Adrenal gland (tissue), 9 donors: ENCODE measurements at regions not wholly inside any gene's neighbourhood (a gene's known extent, or its start where the extent isn't known, plus 50 kb on each side); places are given as distances from the start of the nearest gene placed in this dataset.

Experiments
- DNase-seq, 7 donors: peaks; one replicate each; pipeline ENCODE4 v3.0.0-alpha.2; 2019 to 2020
- H3K27ac ChIP-seq, 5 donors: fragments of 200-600 bp; sonication (generic) in 4 of 5; 1 replicate in 3 of 5; 2 replicates in 2 of 5; pipeline versions ENCODE4 v1.5.1 to v1.8.0; 2016 to 2020; ENCODE audit warnings: mild to moderate bottlenecking in 1 of 5
- H3K27me3 ChIP-seq: fragments of 200-600 bp; 2 replicates; pipeline ENCODE4 v1.8.0; 2021
- H3K36me3 ChIP-seq, 2 donors: fragments of 200-600 bp; replicated peaks in 1 of 2; 1 replicate in 1 of 2; 2 replicates in 1 of 2; pipeline versions ENCODE4 v1.5.1 to v1.8.0; 2018 to 2022
- H3K4me1 ChIP-seq, 2 donors: fragments of 200-600 bp; replicated peaks in 1 of 2; 1 replicate in 1 of 2; 2 replicates in 1 of 2; pipeline versions ENCODE4 v1.5.1 to v1.8.0; 2018 to 2021
- H3K4me3 ChIP-seq, 4 donors: fragments of 200-600 bp; sonication (generic) in 3 of 4; one replicate each; pipeline ENCODE4 v1.5.1; 2016 to 2018
- H3K9me3 ChIP-seq, 3 donors: fragments of 200-600 bp; sonication (generic) in 1 of 3; replicated peaks in 1 of 3; 1 replicate in 2 of 3; 2 replicates in 1 of 3; pipeline versions ENCODE4 v1.5.1 to v1.8.0; 2016 to 2021
- POLR2A ChIP-seq, 2 donors: fragments of 450-650 bp; IDR thresholded peaks; one replicate each; pipeline ENCODE4 v1.6.1; 2017; ENCODE audit warnings: antibody characterized with exemption in 2 of 2, mild to moderate bottlenecking in 2 of 2, moderate library complexity in 1 of 2
- WGBS, 4 donors: extraction: QIAGEN DNeasy Blood & Tissue Kit in 2 of 4; methylation state at CpG; one replicate each; pipeline versions ENCODE4 v1.1.5 to v1.1.7; 2013 to 2017; 5-methylcytosine and 5-hydroxymethylcytosine counted together
- intact Hi-C, 2 donors: fragments of 100-400 bp; cut with DNase I; formaldehyde crosslinking; loops; one replicate each; pipeline versions ENCODE4 v1.14.1 to v1.15.0; 2022 to 2023
- TF ChIP-seq, protein P1 (sequence below), 6 experiments: fragments of 450-650 bp in 4 of 6; fragments of 200-600 bp in 2 of 6; sonication (generic) in 1 of 6; IDR thresholded peaks; 1 replicate in 5 of 6; 2 replicates in 1 of 6; pipeline versions ENCODE4 v1.5.1 to v1.8.0; 2016 to 2021; ENCODE audit warnings: antibody characterized with exemption in 6 of 6, mild to moderate bottlenecking in 2 of 6, moderate library complexity in 1 of 6
- donor health status: healthy with polysubstance abuse.
- donor health status: Bipolar disorder and iron deficiency.
- donor health status: DM: yes; HTN: yes; CAD: no.
- donor health status: DM: no; HTN: no; CAD: no.
- donor health status: DM: no; HTN: no; CAD: no.

GRCh38 chr15:38726187-38726586, 161.6 kb upstream of the RASGRP1 start:
- WGBS, 4 donors = 75 to 87% (median 79%) methylated on average over 1 of the region's 1 CpG
- no peak for DNase-seq
- Histone ChIP-seq H3K9me3 (no peaks in the 10 kb centered on the region), H3K36me3 (no peaks in the 10 kb centered on the region), H3K4me1 (no peaks in the 10 kb centered on the region), H3K27ac (no peak overlapping the region), H3K27me3 (no peaks in the 10 kb centered on the region), H3K4me3 (no peak overlapping the region)
- intact Hi-C loops = no loop called here
- TF ChIP-seq, protein P1, sequence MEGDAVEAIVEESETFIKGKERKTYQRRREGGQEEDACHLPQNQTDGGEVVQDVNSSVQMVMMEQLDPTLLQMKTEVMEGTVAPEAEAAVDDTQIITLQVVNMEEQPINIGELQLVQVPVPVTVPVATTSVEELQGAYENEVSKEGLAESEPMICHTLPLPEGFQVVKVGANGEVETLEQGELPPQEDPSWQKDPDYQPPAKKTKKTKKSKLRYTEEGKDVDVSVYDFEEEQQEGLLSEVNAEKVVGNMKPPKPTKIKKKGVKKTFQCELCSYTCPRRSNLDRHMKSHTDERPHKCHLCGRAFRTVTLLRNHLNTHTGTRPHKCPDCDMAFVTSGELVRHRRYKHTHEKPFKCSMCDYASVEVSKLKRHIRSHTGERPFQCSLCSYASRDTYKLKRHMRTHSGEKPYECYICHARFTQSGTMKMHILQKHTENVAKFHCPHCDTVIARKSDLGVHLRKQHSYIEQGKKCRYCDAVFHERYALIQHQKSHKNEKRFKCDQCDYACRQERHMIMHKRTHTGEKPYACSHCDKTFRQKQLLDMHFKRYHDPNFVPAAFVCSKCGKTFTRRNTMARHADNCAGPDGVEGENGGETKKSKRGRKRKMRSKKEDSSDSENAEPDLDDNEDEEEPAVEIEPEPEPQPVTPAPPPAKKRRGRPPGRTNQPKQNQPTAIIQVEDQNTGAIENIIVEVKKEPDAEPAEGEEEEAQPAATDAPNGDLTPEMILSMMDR (IDR thresholded peaks at IDR 0.05) = no peak
- TF ChIP-seq POLR2A (IDR thresholded peaks at IDR 0.05) = no peak

DNA sequence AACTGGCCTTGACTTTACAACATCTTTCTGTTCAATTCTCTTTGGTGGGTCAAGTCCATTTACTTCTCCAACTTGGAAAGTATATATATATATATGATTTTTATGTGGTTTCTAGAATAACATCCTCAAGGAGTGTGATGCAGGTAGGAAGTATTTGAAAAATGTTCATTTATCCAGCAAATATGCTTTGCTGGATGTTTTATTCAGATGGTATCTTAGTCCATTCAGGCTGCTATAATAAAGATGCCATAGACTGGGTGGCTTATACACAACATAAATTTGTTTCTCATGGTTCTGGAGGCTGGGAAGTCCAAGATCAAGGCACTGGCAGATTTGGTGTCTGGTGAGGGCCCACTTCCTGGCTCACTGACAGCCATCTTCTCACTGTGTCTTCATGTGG, 168.7 kb upstream of the RASGRP1 start:
- H3K27ac ChIP-seq = no peak overlapping the region
- no peak for DNase-seq
- peaks cover 6% of the 10 kb centered on the region for H3K27me3 ChIP-seq
- no peak for TF ChIP-seq POLR2A (IDR thresholded peaks at IDR 0.05)
- TF ChIP-seq, protein P1 (IDR thresholded peaks at IDR 0.05) = no peak
- H3K4me1 ChIP-seq = no peaks in the 10 kb centered on the region
- no peaks in the 10 kb centered on the region for H3K36me3 ChIP-seq
- intact Hi-C loops = no loop called here
- H3K4me3 ChIP-seq = no peak overlapping the region
- H3K9me3 ChIP-seq = no peaks in the 10 kb centered on the region

DNA sequence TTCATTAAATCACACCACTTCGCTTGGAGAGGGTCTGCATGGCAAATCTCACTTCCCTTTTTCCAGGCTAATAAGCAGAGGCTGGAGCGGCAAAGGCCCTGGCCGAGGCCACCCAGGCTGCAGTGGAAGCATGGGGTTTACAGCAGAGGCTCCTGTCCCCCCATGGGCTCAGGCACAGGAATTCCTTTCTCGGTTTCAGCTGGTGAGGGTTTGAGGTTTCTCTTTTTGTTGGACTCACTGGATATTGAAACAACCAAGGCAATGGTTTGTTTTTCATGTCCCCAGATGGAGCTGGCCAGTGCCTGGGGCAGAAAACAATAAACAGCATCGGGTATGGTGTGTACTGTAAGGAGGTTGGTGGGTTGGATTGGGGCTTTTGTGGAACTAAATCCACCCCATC, 175.6 kb upstream of the RASGRP1 start:
- H3K27ac ChIP-seq = no peak overlapping the region
- H3K4me1 ChIP-seq = no peaks in the 10 kb centered on the region
- H3K36me3 ChIP-seq = no peaks in the 10 kb centered on the region
- H3K27me3 ChIP-seq = peaks cover 6% of the 10 kb centered on the region
- intact Hi-C loops = no loop called here
- no peak overlapping the region for H3K4me3 ChIP-seq
- 62 to 77% (median 69%) methylated on average over 4 to 5 of the region's 5 CpGs for WGBS, 4 donors
- DNase-seq = no peak
- TF ChIP-seq, protein P1 (IDR thresholded peaks at IDR 0.05) = no peak
- no peaks in the 10 kb centered on the region for H3K9me3 ChIP-seq

DNA sequence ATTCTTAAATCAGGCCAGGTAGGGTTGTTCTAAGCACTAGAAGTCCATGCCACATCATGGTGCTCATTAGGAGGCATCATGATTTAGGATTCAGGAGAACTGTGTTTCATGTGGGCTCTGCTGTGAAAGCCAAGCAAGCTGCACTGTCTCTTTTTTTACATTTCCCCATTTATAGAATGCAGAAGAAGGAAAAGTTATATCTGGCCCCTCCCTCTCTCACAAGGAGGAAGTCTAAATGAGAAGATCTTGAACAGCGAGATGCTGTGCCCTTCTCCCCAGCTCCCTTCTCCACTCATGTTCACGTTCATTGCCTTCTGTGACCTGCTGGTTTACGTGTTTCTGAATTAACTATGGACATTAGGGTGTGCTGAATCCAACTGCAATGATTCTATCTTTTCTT, 178.5 kb upstream of the RASGRP1 start:
- H3K27me3 ChIP-seq = no peaks in the 10 kb centered on the region
- H3K4me3 ChIP-seq = no peak overlapping the region
- no peaks in the 10 kb centered on the region for H3K36me3 ChIP-seq
- WGBS, 4 donors = 60 to 85% (median 66%) methylated on average over 3 of the region's 3 CpGs
- TF ChIP-seq, protein P1 (IDR thresholded peaks at IDR 0.05) = no peak
- no peak for TF ChIP-seq POLR2A (IDR thresholded peaks at IDR 0.05)
- H3K27ac ChIP-seq = no peak overlapping the region
- no peaks in the 10 kb centered on the region for H3K9me3 ChIP-seq
- H3K4me1 ChIP-seq = no peaks in the 10 kb centered on the region
- intact Hi-C loops = no loop called here
- DNase-seq = no peak
